Ovary (tissue), 3 donors: ENCODE measurements at regions not wholly inside any gene's neighbourhood (a gene's known extent, or its start where the extent isn't known, plus 50 kb on each side); places are given as distances from the start of the nearest gene placed in this dataset.
"Not testable (repeated sequence)": the region's sequence is repeated elsewhere in the genome, so short reads cannot be mapped to it uniquely, and the experiment has no call there.

Source experiments
- EP300 ChIP-seq: sonication (generic); formaldehyde crosslinking; IDR thresholded peaks from one replicate; pipeline ENCODE4 v1.6.1; 2017; ENCODE audit warnings: antibody characterized with exemption
- POLR2A ChIP-seq: fragments of 450-650 bp; IDR thresholded peaks from one replicate; pipeline ENCODE4 v1.6.1; 2017; ENCODE audit warnings: antibody characterized with exemption, mild to moderate bottlenecking, moderate library complexity
- TF ChIP-seq, protein P1 (sequence below), 3 donors: fragments of 450-650 bp in 2 of 3; fragments of 200-600 bp in 1 of 3; IDR thresholded peaks; one replicate each; pipeline versions ENCODE4 v1.5.1 to v1.8.0; 2016 to 2022; ENCODE audit warnings: antibody characterized with exemption in 3 of 3, mild to moderate bottlenecking in 1 of 3
- donor health status: DM: no; HTN: no; CAD: no.

DNA sequence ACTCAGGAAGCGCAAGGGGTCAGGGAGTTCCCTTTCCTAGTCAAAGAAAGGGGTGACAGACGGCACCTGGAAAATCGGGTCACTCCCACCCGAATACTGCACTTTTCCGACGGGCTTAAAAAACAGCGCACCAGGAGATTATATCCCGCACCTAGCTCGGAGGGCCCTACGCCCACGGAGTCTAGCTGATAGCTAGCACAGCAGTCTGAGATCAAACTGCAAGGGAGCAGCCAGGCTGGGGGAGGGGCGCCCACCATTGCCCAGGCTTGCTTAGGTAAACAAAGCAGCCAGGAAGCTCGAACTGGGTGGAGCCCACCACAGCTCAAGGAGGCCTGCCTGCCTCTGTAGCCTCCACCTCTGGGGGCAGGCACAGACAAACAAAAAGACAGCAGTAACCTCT, 1416.8 kb downstream of the RPA4 start:
- TF ChIP-seq, protein P1, sequence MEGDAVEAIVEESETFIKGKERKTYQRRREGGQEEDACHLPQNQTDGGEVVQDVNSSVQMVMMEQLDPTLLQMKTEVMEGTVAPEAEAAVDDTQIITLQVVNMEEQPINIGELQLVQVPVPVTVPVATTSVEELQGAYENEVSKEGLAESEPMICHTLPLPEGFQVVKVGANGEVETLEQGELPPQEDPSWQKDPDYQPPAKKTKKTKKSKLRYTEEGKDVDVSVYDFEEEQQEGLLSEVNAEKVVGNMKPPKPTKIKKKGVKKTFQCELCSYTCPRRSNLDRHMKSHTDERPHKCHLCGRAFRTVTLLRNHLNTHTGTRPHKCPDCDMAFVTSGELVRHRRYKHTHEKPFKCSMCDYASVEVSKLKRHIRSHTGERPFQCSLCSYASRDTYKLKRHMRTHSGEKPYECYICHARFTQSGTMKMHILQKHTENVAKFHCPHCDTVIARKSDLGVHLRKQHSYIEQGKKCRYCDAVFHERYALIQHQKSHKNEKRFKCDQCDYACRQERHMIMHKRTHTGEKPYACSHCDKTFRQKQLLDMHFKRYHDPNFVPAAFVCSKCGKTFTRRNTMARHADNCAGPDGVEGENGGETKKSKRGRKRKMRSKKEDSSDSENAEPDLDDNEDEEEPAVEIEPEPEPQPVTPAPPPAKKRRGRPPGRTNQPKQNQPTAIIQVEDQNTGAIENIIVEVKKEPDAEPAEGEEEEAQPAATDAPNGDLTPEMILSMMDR (IDR thresholded peaks at IDR 0.05) = not testable (repeated sequence)
- TF ChIP-seq POLR2A, EP300: not testable (repeated sequence)
